H9 (cell line): ENCODE measurements at regions not wholly inside any gene's neighbourhood (a gene's known extent, or its start where the extent isn't known, plus 50 kb on each side); places are given as distances from the start of the nearest gene placed in this dataset.

Experiments
- DNase-seq: peaks from one replicate; pipeline ENCODE4 v3.0.0-alpha.2; 2017
- H2AFZ ChIP-seq: one replicate; pipeline ENCODE4 v1.6.1; 2013; ENCODE audit warnings: mild to moderate bottlenecking, low read length, control low read depth, moderate library complexity
- H2AK5ac ChIP-seq: 2 replicates; pipeline ENCODE4 v1.6.1; 2013; ENCODE audit warnings: low read length, control low read depth, mixed read lengths; ENCODE audit not compliant: insufficient read length
- H2BK120ac ChIP-seq: one replicate; pipeline ENCODE4 v1.6.1; 2013; ENCODE audit warnings: low read depth, mild to moderate bottlenecking, low read length, control low read depth, inconsistent platforms; ENCODE audit not compliant: poor library complexity, severe bottlenecking
- H2BK12ac ChIP-seq: 2 replicates; pipeline ENCODE4 v1.6.1; 2013; ENCODE audit warnings: low read length, control low read depth, mixed read lengths, low read depth; ENCODE audit not compliant: insufficient read length
- H2BK15ac ChIP-seq: 2 replicates; pipeline ENCODE4 v1.6.1; 2013; ENCODE audit warnings: low read depth, low read length, control low read depth
- H2BK20ac ChIP-seq: one replicate; pipeline ENCODE4 v1.6.1; 2013; ENCODE audit warnings: low read depth, mild to moderate bottlenecking, low read length, control low read depth, inconsistent platforms; ENCODE audit not compliant: poor library complexity, severe bottlenecking
- H2BK5ac ChIP-seq: 2 replicates; pipeline ENCODE4 v1.6.1; 2013; ENCODE audit warnings: low read length, control low read depth, mixed read lengths; ENCODE audit not compliant: insufficient read length
- H3K14ac ChIP-seq: 2 replicates; pipeline ENCODE4 v1.6.1; 2013; ENCODE audit warnings: low read length, control low read depth; ENCODE audit not compliant: insufficient read depth
- H3K18ac ChIP-seq: 2 replicates; pipeline ENCODE4 v1.6.1; 2013; ENCODE audit warnings: low read depth, mild to moderate bottlenecking, mixed read lengths, low read length, control low read depth; ENCODE audit not compliant: insufficient read length
- H3K23ac ChIP-seq: 2 replicates; pipeline ENCODE4 v1.6.1; 2013; ENCODE audit warnings: low read length, control low read depth, mixed read lengths, low read depth; ENCODE audit not compliant: insufficient read length
- H3K23me2 ChIP-seq: 2 replicates; pipeline ENCODE4 v1.6.1; 2013; ENCODE audit warnings: low read depth, mild to moderate bottlenecking, mixed read lengths, low read length, control low read depth; ENCODE audit not compliant: insufficient read length, poor library complexity, severe bottlenecking
- H3K27ac ChIP-seq: 2 replicates; pipeline ENCODE4 v1.5.1; 2013; ENCODE audit warnings: low read length, control low read depth, mixed read lengths, low read depth; ENCODE audit not compliant: insufficient read length
- H3K27me3 ChIP-seq: 2 replicates; pipeline ENCODE4 v1.6.1; 2013; ENCODE audit warnings: low read length, control low read depth, inconsistent platforms; ENCODE audit not compliant: insufficient read depth
- H3K4ac ChIP-seq: 2 replicates; pipeline ENCODE4 v1.6.1; 2013; ENCODE audit warnings: low read depth, mild to moderate bottlenecking, control low read depth, inconsistent platforms, low read length, moderate library complexity
- H3K4me1 ChIP-seq: 2 replicates; pipeline ENCODE4 v1.6.1; 2013; ENCODE audit warnings: low read length, control low read depth, inconsistent platforms; ENCODE audit not compliant: insufficient read depth
- H3K4me2 ChIP-seq: 2 replicates; pipeline ENCODE4 v1.6.1; 2013; ENCODE audit warnings: low read length, control low read depth, mixed read lengths; ENCODE audit not compliant: insufficient read length, insufficient read depth
- H3K56ac ChIP-seq: 2 replicates; pipeline ENCODE4 v1.6.1; 2013; ENCODE audit warnings: low read depth, mild to moderate bottlenecking, mixed read lengths, low read length, control low read depth; ENCODE audit not compliant: insufficient read length
- H3K79me1 ChIP-seq: 2 replicates; pipeline ENCODE4 v1.6.1; 2013; ENCODE audit warnings: low read depth, mild to moderate bottlenecking, moderate library complexity, low read length, control low read depth, inconsistent platforms; ENCODE audit not compliant: insufficient read depth, poor library complexity, severe bottlenecking
- H3K79me2 ChIP-seq: 2 replicates; pipeline ENCODE4 v1.6.1; 2013; ENCODE audit warnings: low read length, control low read depth, inconsistent platforms; ENCODE audit not compliant: insufficient read depth
- H3K9ac ChIP-seq: 2 replicates; pipeline ENCODE4 v1.6.1; 2013; ENCODE audit warnings: low read length, control low read depth, mixed read lengths; ENCODE audit not compliant: insufficient read length; ENCODE audit errors: extremely low read depth
- H3K9me3 ChIP-seq: one replicate; pipeline ENCODE4 v1.6.1; 2013; ENCODE audit warnings: low read depth, low read length, inconsistent platforms; ENCODE audit not compliant: control insufficient read depth
- H3T11ph ChIP-seq: one replicate; pipeline ENCODE4 v1.6.1; 2013; ENCODE audit warnings: mild to moderate bottlenecking, low read length, control low read depth, inconsistent platforms
- H4K20me1 ChIP-seq: one replicate; pipeline ENCODE4 v1.6.1; 2013; ENCODE audit not compliant: control insufficient read depth, insufficient read length, insufficient read depth
- H4K5ac ChIP-seq: 2 replicates; pipeline ENCODE4 v1.6.1; 2013; ENCODE audit warnings: low read depth, mild to moderate bottlenecking, mixed read lengths, low read length, control low read depth; ENCODE audit not compliant: insufficient read length
- H4K8ac ChIP-seq: replicated peaks from 2 replicates; pipeline ENCODE4 v1.6.1; 2013; ENCODE audit warnings: low read length, control low read depth, mixed read lengths, low read depth; ENCODE audit not compliant: insufficient read length
- H4K91ac ChIP-seq: 2 replicates; pipeline ENCODE4 v1.6.1; 2013; ENCODE audit warnings: low read depth, mild to moderate bottlenecking, moderate library complexity, mixed read lengths, low read length, control low read depth; ENCODE audit not compliant: insufficient read length
- H3K27ac Mint-ChIP-seq, 3 experiments: 2 replicates in 2 of 3; 3 replicates in 1 of 3; pipeline ENCODE4 v1.8.0; 2020 to 2021; ENCODE audit warnings: mixed read lengths in 3 of 3, mild to moderate bottlenecking in 1 of 3, moderate library complexity in 1 of 3
- H3K27me3 Mint-ChIP-seq: 2 replicates; pipeline ENCODE4 v1.8.0; 2021; ENCODE audit warnings: low read depth, mild to moderate bottlenecking, moderate library complexity, mixed read lengths
- H3K36me3 Mint-ChIP-seq, 3 experiments: 2 replicates in 2 of 3; 3 replicates in 1 of 3; pipeline ENCODE4 v1.8.0; 2020 to 2021; ENCODE audit warnings: low read depth in 3 of 3, mixed read lengths in 3 of 3; ENCODE audit not compliant: insufficient read depth in 1 of 3
- H3K4me1 Mint-ChIP-seq, 2 experiments: 2 replicates each; pipeline ENCODE4 v1.8.0; 2020; ENCODE audit warnings: mixed read lengths in 2 of 2
- H3K4me3 Mint-ChIP-seq, 2 experiments: 2 replicates in 1 of 2; 3 replicates in 1 of 2; pipeline ENCODE4 v1.8.0; 2020 to 2021; ENCODE audit warnings: mild to moderate bottlenecking in 2 of 2, mixed read lengths in 2 of 2, moderate library complexity in 1 of 2
- H3K9me3 Mint-ChIP-seq, 2 experiments: 2 replicates in 1 of 2; 3 replicates in 1 of 2; pipeline ENCODE4 v1.8.0; 2020; ENCODE audit warnings: mild to moderate bottlenecking in 2 of 2, mixed read lengths in 2 of 2, moderate library complexity in 1 of 2
- WGBS: extraction: QIAGEN DNeasy Blood & Tissue Kit; methylation state at CpG from one replicate; pipeline ENCODE4 v1.1.7; 2013; ENCODE audit warnings: missing lambda C conversion rate, low lambda C conversion rate, mixed read lengths; ENCODE audit not compliant: insufficient read length; ENCODE audit errors: extremely low coverage; 5-methylcytosine and 5-hydroxymethylcytosine counted together
- TF ChIP-seq, protein P1 (sequence below): fragments of 200-600 bp; sonication (generic); conservative IDR thresholded peaks from 3 replicates; pipeline ENCODE4 v1.8.0; 2021; ENCODE audit warnings: antibody characterized with exemption, mild to moderate bottlenecking

DNA sequence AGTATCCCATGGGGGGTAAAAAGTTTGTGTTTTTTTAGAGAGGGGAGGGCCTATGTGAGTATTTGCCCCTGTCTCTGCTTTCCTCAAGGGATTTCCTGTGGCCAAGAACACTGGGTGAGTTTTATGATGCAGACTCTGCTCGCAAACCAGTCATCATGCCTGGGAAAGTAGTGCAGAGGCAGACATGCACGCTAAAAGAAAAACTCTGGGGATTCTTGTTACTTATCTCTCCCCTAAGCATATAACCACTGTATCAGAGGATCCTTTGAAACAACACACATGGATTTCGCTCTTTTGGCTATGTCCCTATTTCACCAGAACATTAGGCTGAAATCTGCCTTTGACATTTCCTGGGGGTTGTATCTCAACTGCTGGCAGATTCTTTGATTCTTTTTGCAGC is 1845.8 kb upstream of the SEL1L start:
- Histone ChIP-seq H2BK20ac (no peak overlapping the region), H3K27me3 (no peaks in the 10 kb centered on the region), H2AFZ (no peak overlapping the region), H3K27ac (no peak overlapping the region), H4K91ac (no peak overlapping the region), H3K9ac (no peak overlapping the region), H4K20me1 (no peaks in the 10 kb centered on the region), H3K14ac (no peak overlapping the region), H3K79me2 (no peaks in the 10 kb centered on the region), H4K8ac (no peak overlapping the region), H3K9me3 (no peaks in the 10 kb centered on the region), H3K4ac (no peak overlapping the region), H2BK15ac (no peak overlapping the region), H3K4me2 (no peak overlapping the region), H3K23me2 (no peaks in the 10 kb centered on the region), H2BK5ac (no peak overlapping the region), H2BK120ac (no peak overlapping the region), H2AK5ac (no peak overlapping the region), H3K79me1 (no peaks in the 10 kb centered on the region), H2BK12ac (no peak overlapping the region), H3T11ph (no peak overlapping the region), H3K18ac (no peak overlapping the region), H3K23ac (no peak overlapping the region), H3K56ac (no peak overlapping the region), H3K4me1 (no peaks in the 10 kb centered on the region), H4K5ac (no peak overlapping the region)
- H3K4me3 Mint-ChIP-seq, result no peak overlapping the region
- TF ChIP-seq, protein P1, sequence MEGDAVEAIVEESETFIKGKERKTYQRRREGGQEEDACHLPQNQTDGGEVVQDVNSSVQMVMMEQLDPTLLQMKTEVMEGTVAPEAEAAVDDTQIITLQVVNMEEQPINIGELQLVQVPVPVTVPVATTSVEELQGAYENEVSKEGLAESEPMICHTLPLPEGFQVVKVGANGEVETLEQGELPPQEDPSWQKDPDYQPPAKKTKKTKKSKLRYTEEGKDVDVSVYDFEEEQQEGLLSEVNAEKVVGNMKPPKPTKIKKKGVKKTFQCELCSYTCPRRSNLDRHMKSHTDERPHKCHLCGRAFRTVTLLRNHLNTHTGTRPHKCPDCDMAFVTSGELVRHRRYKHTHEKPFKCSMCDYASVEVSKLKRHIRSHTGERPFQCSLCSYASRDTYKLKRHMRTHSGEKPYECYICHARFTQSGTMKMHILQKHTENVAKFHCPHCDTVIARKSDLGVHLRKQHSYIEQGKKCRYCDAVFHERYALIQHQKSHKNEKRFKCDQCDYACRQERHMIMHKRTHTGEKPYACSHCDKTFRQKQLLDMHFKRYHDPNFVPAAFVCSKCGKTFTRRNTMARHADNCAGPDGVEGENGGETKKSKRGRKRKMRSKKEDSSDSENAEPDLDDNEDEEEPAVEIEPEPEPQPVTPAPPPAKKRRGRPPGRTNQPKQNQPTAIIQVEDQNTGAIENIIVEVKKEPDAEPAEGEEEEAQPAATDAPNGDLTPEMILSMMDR, result no peak
- no peaks in the 10 kb centered on the region for H3K9me3 Mint-ChIP-seq
- H3K4me1 Mint-ChIP-seq, result no peaks in the 10 kb centered on the region
- DNase-seq, result no peak
- H3K27me3 Mint-ChIP-seq, result no peaks in the 10 kb centered on the region
- no CpG with 5 or more reads among the region's 3 CpGs for WGBS
- H3K27ac Mint-ChIP-seq, result no peak overlapping the region
- H3K36me3 Mint-ChIP-seq, result no peaks in the 10 kb centered on the region
